H4 (cell line): ENCODE measurements at regions not wholly inside any gene's neighbourhood (a gene's known extent, or its start where the extent isn't known, plus 50 kb on each side); places are given as distances from the start of the nearest gene placed in this dataset.
A peak's percentile ranks its signal among the peaks of the same experiment; 100 is the strongest.
"Not testable (repeated sequence)": the region's sequence is repeated elsewhere in the genome, so short reads cannot be mapped to it uniquely, and the experiment has no call there.

Experiments
- DNase-seq: peaks from one replicate; pipeline ENCODE4 v3.0.0-alpha.2; 2015; ENCODE audit warnings: low spot score

- DNase-seq: no peak
These were observed 381.1 kb downstream of the FLRT2 start for GRCh38 chr14:85911044-85911443.

GRCh38 chr14:85909581-85909980 is 379.6 kb downstream of the FLRT2 start:
- DNase-seq: peak; percentile 44

DNA sequence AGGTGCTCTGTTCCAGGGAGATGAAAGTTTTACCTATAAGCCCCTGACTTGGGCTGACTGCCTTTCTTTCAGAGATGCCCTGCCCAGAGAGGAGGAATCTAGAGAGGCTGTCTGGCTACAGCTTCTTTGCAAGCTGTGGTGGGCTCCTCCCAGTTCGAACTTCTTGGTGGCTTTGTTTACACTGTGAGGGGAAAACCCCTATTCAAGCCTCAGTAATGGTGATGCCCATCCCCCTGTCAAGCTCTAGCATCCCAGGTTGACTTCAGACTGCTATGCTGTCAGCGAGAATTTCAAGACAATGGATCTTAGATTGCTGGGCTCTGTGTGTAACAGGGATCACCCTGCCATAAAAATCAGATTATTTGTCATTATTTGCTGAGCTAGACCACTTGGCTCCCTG is 377.6 kb downstream of the FLRT2 start:
- DNase-seq: no peak

DNA sequence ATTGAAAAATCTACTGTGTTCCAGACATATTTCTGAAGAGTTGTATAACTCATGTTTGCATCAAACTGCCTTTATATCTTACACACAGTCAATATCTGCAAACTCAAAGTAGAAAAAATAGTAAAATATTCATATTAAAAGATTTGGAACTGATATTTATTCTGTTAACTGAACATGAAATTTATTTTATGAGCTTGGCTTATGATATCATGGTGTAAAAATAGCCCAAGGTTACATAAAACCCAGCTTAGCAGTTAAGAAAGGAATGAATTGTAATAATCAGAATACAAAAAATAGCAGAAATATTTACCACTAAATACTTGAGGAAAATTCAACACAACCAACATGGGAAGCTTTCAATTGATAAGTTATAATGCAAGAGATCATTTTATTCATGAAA is 367.9 kb downstream of the FLRT2 start:
- DNase-seq: no peak

DNA sequence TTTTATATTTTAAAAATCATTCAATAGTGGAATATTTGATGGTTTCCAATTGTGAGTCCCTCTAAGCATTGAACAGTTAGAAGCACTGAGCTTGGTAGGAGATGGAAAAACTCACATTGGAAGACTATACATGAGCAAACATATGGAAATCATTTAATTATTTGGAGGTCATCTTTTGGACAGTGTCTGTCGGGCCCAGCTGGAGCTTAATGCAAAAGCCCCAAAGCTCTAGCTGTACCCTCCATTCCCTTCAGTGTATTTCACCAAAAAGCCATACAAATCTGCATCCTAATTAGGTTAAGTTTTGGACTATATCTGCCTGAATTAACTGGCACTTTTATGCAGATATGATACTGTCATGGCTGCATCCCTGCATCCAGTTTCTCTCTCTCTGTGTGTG is 365.7 kb downstream of the FLRT2 start:
- no peak for DNase-seq

DNA sequence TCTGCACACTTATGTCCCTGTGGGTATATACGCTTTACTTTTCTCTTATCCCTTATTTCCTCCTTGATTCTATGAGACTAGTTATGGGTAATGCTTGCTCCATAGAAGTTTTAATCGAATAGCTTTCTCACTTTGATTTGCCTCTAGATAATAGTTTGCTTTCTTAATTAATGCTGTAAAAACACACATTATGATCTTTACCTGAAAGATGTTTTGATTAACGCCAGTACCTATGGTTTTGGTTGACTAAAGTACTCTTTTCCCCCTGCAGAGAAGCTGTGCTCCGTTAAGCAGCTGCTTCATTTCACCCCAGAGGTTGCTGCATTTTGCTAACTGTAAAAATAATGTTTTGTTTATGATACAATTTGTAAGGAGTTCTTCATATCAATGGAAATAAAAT is 362.3 kb downstream of the FLRT2 start:
- no peak for DNase-seq

DNA sequence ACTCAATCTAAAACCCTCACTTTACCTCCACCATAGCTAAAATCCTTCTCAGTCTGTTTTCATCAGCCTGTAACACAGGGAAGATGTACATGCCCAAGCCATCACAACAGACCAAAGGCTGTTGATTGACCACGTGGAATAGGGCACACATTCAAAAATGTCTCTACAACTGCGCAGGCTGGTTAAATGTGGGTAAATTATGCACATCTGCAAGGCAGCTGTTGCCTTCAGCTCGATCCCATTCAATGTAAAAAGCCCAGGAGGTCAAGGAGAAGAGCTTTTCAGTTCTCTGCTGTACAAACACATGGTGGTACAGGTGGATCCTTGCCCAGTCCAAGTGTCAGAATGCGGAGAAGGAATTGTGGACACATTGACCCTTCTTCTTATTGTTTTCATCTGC is 354.0 kb downstream of the FLRT2 start:
- DNase-seq: no peak

GRCh38 chr14:85883101-85883500 is 353.2 kb downstream of the FLRT2 start:
- DNase-seq: no peak

- no peak for DNase-seq
These were observed 352.0 kb downstream of the FLRT2 start for GRCh38 chr14:85881935-85882334.

DNA sequence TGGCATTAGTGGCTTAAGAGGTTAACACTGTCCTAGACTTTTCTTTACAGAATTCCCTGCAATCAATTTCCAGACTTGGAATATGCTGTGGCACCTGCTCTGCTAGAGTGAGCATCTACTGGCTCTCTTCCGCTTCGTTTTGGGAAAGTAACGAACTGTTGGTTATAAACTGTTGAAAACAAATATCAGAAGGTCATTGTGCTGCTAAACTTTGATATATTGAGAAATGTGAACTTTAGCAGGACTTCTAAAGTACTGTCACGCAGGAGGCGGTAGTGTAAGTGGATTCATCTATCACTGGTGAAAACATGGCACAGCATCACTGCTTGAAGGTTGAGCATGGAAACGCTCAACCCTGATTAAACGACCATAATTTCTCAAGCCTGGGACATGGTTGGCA is 348.9 kb downstream of the FLRT2 start:
- no peak for DNase-seq

- DNase-seq: no peak
These were observed 343.1 kb downstream of the FLRT2 start for GRCh38 chr14:85873006-85873405.

- DNase-seq: peak; percentile 5
These were observed 337.5 kb downstream of the FLRT2 start for GRCh38 chr14:85867450-85867849.

- no peak for DNase-seq
These were observed 335.8 kb downstream of the FLRT2 start for GRCh38 chr14:85865701-85866100.

DNA sequence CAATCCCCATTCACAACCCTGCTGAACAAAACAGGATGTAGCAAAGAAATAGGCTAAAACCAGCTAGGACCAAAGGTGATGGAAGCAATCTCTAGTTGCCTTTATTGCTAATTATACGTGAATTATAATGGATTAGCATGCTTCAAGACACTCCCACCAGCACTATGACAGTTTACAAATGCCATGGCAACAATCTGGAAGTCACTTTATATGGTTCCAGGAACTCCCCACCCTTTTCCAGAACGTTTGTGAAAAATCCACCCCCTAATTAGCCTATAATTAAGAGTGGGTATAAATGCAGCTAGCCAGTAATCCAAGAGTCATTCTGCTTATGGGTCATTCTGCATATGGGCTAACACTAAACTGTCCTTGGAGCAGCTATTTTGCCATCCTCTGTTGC is 328.7 kb downstream of the FLRT2 start:
- DNase-seq: no peak

GRCh38 chr14:85856430-85856829 is 326.5 kb downstream of the FLRT2 start:
- peak; percentile 7 for DNase-seq

DNA sequence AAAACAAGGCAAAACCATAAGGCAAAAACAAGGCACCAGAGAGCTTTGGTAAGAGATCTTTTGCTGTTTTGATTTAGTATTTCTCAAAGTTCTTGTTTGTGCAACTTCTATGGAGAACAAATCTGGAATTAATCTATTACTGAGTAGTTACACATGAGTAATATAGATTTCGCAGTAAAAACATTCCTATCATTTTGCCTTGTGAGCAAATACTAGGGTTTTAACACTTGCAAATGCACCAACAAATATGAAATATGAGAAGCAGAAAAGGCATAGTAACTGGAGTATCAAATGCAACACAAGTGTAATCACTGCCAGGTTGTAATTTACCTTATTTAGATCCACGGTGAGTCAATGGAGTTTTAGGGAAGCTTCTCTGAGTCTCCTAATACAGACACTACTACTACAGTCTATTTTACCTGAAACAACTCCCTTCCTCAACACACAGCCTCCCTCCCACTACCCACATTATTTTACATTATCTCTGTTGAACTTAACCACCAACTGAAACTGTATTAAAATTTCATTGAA is 324.1 kb downstream of the FLRT2 start:
- DNase-seq: no peak

DNA sequence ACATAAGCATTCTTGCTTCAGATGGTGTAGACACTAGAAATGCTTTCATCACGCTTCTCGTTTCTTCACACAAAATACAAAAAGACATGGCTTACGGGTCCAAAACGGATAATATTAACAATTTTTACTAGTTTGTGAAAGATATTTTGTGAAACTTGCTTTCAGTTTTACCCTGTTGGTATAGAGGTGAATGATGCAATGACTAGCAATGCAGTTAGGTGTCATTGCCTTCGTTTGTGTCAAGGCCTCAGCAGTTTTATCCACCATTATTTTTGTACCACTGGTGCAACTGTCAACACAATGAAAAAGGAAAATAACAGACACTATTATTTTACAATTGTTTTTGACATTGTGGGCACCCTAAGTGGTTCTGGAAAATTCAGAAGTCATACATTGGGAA is 323.0 kb downstream of the FLRT2 start:
- no peak for DNase-seq

- peak; percentile 38 for DNase-seq
These were observed 322.2 kb downstream of the FLRT2 start for GRCh38 chr14:85852123-85852522.

DNA sequence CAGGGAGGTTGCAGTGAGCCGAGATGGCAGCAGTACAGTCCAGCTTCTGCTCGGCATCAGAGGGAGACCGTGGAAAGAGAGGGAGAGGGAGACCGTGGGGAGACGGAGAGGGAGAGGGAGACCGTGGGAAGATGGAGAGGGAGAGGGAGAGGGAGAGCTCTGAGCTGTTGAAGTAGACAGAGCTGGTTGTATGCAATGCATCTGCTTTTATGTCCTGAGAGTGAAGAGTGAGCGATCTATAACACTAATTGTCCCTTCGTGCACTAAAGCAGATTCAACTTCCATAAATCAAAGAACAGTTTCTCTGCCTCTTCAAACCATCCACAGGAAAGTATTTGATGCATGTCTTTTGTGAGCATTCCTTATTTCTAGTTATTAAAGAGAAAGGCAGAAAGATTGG is 300.6 kb downstream of the FLRT2 start:
- DNase-seq: not testable (repeated sequence)

DNA sequence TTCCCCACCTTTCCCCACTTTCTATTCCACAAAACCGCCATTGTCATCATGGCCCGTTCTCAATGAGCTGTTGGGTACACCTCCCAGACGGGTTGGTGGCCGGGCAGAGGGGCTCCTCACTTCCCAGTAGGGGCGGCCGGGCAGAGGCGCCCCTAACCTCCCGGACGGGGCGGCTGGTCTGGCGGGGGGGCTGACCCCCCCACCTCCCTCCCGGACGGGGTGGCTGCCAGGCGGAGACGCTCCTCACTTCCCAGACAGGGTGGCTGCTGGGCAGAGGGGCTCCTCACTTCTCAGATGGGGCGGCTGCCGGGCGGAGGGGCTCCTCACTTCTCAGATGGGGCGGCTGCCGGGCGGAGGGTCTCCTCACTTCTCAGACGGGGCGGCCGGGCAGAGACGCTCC is 299.7 kb downstream of the FLRT2 start:
- not testable (repeated sequence) for DNase-seq

GRCh38 chr14:85824526-85824925 is 294.6 kb downstream of the FLRT2 start:
- DNase-seq: no peak

DNA sequence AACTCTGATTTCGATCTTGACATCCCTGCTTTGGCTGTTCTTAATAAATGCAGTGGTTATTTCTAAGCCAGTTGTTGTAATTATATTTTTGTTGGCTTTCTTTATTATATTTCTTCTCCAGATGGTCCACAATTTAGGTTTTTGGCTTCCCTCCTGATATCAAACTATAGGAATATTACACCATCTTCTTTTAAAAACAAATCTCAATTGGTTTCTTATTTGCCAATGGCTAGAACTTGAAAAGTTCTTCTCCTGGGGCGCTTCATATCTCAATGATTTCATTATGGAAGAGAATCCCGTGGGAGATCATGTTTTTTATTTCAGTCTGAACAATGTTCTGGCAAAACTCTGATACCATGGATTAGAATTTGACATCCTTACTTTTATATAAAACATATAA is 292.3 kb downstream of the FLRT2 start:
- DNase-seq: no peak

GRCh38 chr14:85817430-85817829 is 287.5 kb downstream of the FLRT2 start:
- no peak for DNase-seq

GRCh38 chr14:85813040-85813439 is 283.1 kb downstream of the FLRT2 start:
- DNase-seq: no peak

DNA sequence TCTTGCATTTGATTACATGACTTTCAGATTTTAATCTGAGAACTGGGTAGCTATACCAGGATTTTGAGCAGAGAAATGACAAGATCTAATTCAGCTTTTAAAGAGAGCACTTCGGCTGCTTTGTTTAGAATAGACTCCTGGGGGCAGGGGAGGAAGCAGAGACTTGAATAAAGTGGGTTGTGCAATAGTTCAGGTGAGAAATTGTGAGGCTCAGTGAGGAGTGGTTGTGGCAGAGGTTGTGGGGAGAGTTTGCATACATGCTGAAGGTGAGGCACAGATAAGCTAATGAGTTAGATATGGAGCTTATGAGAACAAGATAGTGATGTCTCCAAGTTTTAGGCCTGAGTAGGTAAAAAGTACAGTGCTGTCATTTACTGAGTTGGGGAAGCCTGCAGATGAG is 281.4 kb downstream of the FLRT2 start:
- DNase-seq: no peak
